ENCODE measurements at regions not wholly inside any gene's neighbourhood (a gene's known extent, or its start where the extent isn't known, plus 50 kb on each side); places are given as distances from the start of the nearest gene placed in this dataset.

DNA sequence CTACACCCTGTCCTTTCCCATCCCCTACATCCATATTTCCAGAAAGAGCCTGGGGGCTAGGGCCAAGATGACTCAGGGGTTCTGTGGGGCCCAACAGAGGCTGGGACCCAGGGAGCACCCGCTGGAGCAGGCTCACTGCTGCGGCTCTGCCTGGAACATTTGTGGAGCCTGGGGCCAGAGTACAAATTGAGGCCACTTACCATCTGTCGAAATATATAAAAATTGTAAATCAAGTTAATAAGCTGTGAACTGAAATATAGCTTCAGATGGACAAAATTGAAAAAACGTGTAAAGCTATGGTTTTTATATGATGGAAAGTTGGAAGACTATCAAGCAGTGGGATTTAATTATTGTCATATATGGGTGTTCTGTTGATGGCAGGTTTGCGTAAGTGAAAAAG, 82.9 kb upstream of the ATXN1 start:
- no peaks in the 10 kb centered on the region for H3K27me3 Mint-ChIP-seq
- no peaks in the 10 kb centered on the region for H3K36me3 Mint-ChIP-seq
- H3K27ac Mint-ChIP-seq = no peak overlapping the region
- no peak for DNase-seq (ENCODE audit: extremely low spot score, unreplicated experiment)
- no peak overlapping the region for H3K4me3 Mint-ChIP-seq
- TF ChIP-seq CTCF (conservative IDR thresholded peaks at IDR 0.05) = no peak
- no peaks in the 10 kb centered on the region for H3K9me3 Mint-ChIP-seq
- H3K4me1 Mint-ChIP-seq (ENCODE audit: unreplicated experiment) = peaks cover 36% of the 10 kb centered on the region

GRCh38 chr6:16842676-16843075, 81.4 kb upstream of the ATXN1 start:
- Mint-ChIP-seq H3K4me3 (no peak overlapping the region), H3K27ac (no peak overlapping the region), H3K9me3 (no peaks in the 10 kb centered on the region), H3K36me3 (no peaks in the 10 kb centered on the region), H3K4me1 (ENCODE audit: unreplicated experiment) (peaks cover 25% of the 10 kb centered on the region), H3K27me3 (no peaks in the 10 kb centered on the region)
- no peak for DNase-seq (ENCODE audit: extremely low spot score, unreplicated experiment)
- TF ChIP-seq CTCF (conservative IDR thresholded peaks at IDR 0.05) = no peak

- Mint-ChIP-seq H3K27ac (no peak overlapping the region), H3K4me1 (ENCODE audit: unreplicated experiment) (peaks cover 34% of the 10 kb centered on the region)
- TF ChIP-seq CTCF (conservative IDR thresholded peaks at IDR 0.05) = no peak
Measured at GRCh38 chr6:16841241-16841640, 80.0 kb upstream of the ATXN1 start.

GRCh38 chr6:16840725-16841124, 79.5 kb upstream of the ATXN1 start:
- Mint-ChIP-seq H3K4me3 (no peak overlapping the region), H3K9me3 (no peaks in the 10 kb centered on the region), H3K36me3 (no peaks in the 10 kb centered on the region), H3K4me1 (ENCODE audit: unreplicated experiment) (peaks cover 39% of the 10 kb centered on the region), H3K27ac (no peak overlapping the region), H3K27me3 (peaks cover 3% of the 10 kb centered on the region)
- no peak for TF ChIP-seq CTCF (conservative IDR thresholded peaks at IDR 0.05)
- DNase-seq (ENCODE audit: extremely low spot score, unreplicated experiment) = no peak

More at GRCh38 chr6:16841241-16841640, 80.0 kb upstream of the ATXN1 start:
- H3K4me3 Mint-ChIP-seq = no peak overlapping the region
- no peaks in the 10 kb centered on the region for H3K9me3 Mint-ChIP-seq
- peaks cover under 1% of the 10 kb centered on the region for H3K27me3 Mint-ChIP-seq
- H3K36me3 Mint-ChIP-seq = no peaks in the 10 kb centered on the region
- no peak for DNase-seq (ENCODE audit: extremely low spot score, unreplicated experiment)

DNA sequence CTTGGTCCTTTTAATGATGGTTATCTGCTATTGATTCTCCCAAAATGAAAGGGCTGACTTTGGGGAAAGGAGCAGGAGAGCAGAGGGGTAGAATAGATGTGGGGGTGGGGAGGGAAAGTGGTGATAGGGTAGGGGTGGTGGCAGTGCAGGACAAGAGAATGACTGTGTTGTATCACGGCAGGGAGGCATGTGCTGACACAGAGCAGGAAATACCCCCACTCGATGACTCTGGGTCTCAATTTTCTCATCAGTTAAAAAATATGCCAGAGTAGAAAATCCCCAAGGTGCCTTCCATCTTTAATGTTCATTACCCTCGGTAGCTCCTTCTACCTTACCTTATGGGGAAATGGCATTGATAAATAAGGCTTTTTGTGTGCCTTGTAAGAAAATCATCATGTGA, 79.0 kb upstream of the ATXN1 start:
- no peak for TF ChIP-seq CTCF (conservative IDR thresholded peaks at IDR 0.05)
- H3K4me1 Mint-ChIP-seq (ENCODE audit: unreplicated experiment) = peaks cover 39% of the 10 kb centered on the region
- peaks cover 3% of the 10 kb centered on the region for H3K27me3 Mint-ChIP-seq
- peak overlapping the region; percentile 15 for H3K4me3 Mint-ChIP-seq
- no peak overlapping the region for H3K27ac Mint-ChIP-seq
- no peaks in the 10 kb centered on the region for H3K36me3 Mint-ChIP-seq
- no peaks in the 10 kb centered on the region for H3K9me3 Mint-ChIP-seq
- DNase-seq (ENCODE audit: extremely low spot score, unreplicated experiment) = no peak

DNA sequence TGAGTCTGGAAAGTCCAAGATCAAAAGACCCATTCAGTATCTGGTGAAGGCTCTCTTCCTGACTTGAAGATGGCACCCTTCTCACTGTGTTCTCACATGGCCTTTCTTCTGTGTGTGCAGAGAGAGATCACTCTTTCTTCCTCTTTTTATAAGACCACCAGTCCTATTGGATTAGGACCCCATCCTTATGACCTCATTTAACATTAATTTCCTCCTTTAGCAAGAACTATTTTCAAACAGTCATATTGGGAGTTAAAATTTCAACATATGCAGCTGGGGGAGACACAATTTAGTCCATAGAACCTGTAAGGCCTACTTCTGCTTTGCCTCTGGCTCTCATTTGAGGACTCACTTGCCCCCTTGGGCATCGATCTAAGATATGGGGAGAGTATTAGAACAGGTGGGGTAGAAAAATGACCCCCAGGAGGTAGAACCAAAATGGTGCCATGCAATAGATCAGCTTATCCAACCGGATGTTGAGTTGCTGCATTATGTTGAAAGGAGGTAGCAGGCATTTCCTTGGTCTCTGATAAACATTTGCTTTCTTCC, 78.4 kb upstream of the ATXN1 start:
- Mint-ChIP-seq H3K9me3 (no peaks in the 10 kb centered on the region), H3K27me3 (peaks cover 3% of the 10 kb centered on the region), H3K4me1 (ENCODE audit: unreplicated experiment) (peaks cover 39% of the 10 kb centered on the region), H3K27ac (no peak overlapping the region), H3K4me3 (peak overlapping the region; percentile 15), H3K36me3 (no peaks in the 10 kb centered on the region)
- no peak for DNase-seq (ENCODE audit: extremely low spot score, unreplicated experiment)
- TF ChIP-seq CTCF (conservative IDR thresholded peaks at IDR 0.05) = no peak

Data from type B pancreatic cell (in vitro differentiated cells).